K562 (cell line): ENCODE measurements at regions not wholly inside any gene's neighbourhood (a gene's known extent, or its start where the extent isn't known, plus 50 kb on each side); places are given as distances from the start of the nearest gene placed in this dataset.

Experiments used
- ATAC-seq: fragments of 200-7000 bp; cut with Tn5 transposase; 3 replicates; pipeline ENCODE4 v1.9.1; 2020; ENCODE audit warnings: moderate library complexity
- BruUV-seq: library from RNA; stranded (reverse); fragments of 400-500 nt; replicated peaks from 2 replicates; lab custom pipeline; 2021; lab: Mats Ljungman, UMichigan
- CTCF ChIA-PET: fragments of 300-600 bp; formaldehyde crosslinking; extraction: SDS; loops from one replicate; lab custom pipeline; 2021; ENCODE audit warnings: low intra/inter-chr PET ratio; lab: Yijun Ruan, JAX
- POLR2A ChIA-PET: fragments of 300-600, 350-650 bp; sonication (Branson Sonifier 250); formaldehyde crosslinking; extraction: SDS; loops from one replicate; lab custom pipeline; 2021; ENCODE audit warnings: antibody characterized with exemption, inconsistent platforms; lab: Yijun Ruan, JAX
- DNase-seq, 4 experiments: peaks; one replicate each; pipeline versions ENCODE4 v3.0.0 to v3.0.0-alpha.2; 2011 to 2018; ENCODE audit warnings: low spot score in 3 of 4, mixed read lengths in 3 of 4; ENCODE audit errors: extremely low read depth in 1 of 4
- FAIRE-seq: peaks from 2 replicates; lab custom pipeline; 2011; peaks lifted over from hg19 to GRCh38; lab: Jason Lieb, UNC
- H2AFZ ChIP-seq: 2 replicates; pipeline ENCODE4 v1.6.0; 2011; ENCODE audit warnings: low read depth, low read length, control low read depth, inconsistent platforms
- H3K27ac ChIP-seq: fragments of 200-600 bp; 3 replicates; pipeline ENCODE4 v1.8.0; 2011; ENCODE audit warnings: low read depth, mild to moderate bottlenecking, control low read depth, inconsistent platforms, low read length, moderate library complexity, mixed read lengths; ENCODE audit errors: extremely low read depth
- H3K27me3 ChIP-seq, 2 experiments: fragments of 300-600 bp in 1 of 2; 2 replicates in 1 of 2; 3 replicates in 1 of 2; pipeline versions ENCODE4 v1.6.0 to v1.8.0; 2011; ENCODE audit warnings: inconsistent platforms in 2 of 2, low read length in 2 of 2, mild to moderate bottlenecking in 1 of 2, mixed read lengths in 1 of 2, moderate library complexity in 1 of 2; ENCODE audit not compliant: control insufficient read depth in 2 of 2, insufficient read depth in 2 of 2
- H3K36me3 ChIP-seq: fragments of 300-600 bp; 3 replicates; pipeline ENCODE4 v1.8.0; 2011; ENCODE audit warnings: mild to moderate bottlenecking, low read length, inconsistent platforms; ENCODE audit not compliant: control insufficient read depth, insufficient read depth
- H3K4me1 ChIP-seq, 2 experiments: fragments of 200-600 bp in 1 of 2; replicated peaks in 1 of 2; 2 replicates in 1 of 2; 3 replicates in 1 of 2; pipeline versions ENCODE4 v1.5.1 to v1.8.0; 2011; ENCODE audit warnings: inconsistent platforms in 2 of 2, low read length in 2 of 2, mild to moderate bottlenecking in 1 of 2, mixed read lengths in 1 of 2, moderate library complexity in 1 of 2; ENCODE audit not compliant: control insufficient read depth in 2 of 2, insufficient read depth in 2 of 2
- H3K4me2 ChIP-seq: 2 replicates; pipeline ENCODE4 v1.6.1; 2011; ENCODE audit warnings: low read length, control low read depth, inconsistent platforms, mixed read lengths; ENCODE audit not compliant: insufficient read depth
- H3K4me3 ChIP-seq: fragments of 200-600 bp; sonication (generic), shearing (Covaris generic); 2 replicates; pipeline ENCODE4 v1.5.1; 2016; ENCODE audit warnings: control low read depth, inconsistent platforms
- H3K79me2 ChIP-seq: fragments of 200-600 bp; 3 replicates; pipeline ENCODE4 v1.8.0; 2011; ENCODE audit warnings: low read length, inconsistent platforms; ENCODE audit not compliant: control insufficient read depth, insufficient read depth
- H3K9ac ChIP-seq, 2 experiments: 2 replicates each; pipeline versions ENCODE4 v1.6.0 to v1.6.1; 2011; ENCODE audit warnings: low read depth in 2 of 2, low read length in 2 of 2, control low read depth in 1 of 2, inconsistent platforms in 1 of 2, mild to moderate bottlenecking in 1 of 2, mixed read lengths in 1 of 2; ENCODE audit not compliant: insufficient read depth in 1 of 2
- H3K9me1 ChIP-seq: one replicate; pipeline ENCODE4 v1.6.0; 2011; ENCODE audit warnings: inconsistent platforms, mild to moderate bottlenecking, low read length, moderate library complexity; ENCODE audit not compliant: control insufficient read depth, insufficient read depth
- H3K9me3 ChIP-seq: replicated peaks from 2 replicates; pipeline ENCODE4 v1.5.1; 2011; ENCODE audit warnings: low read depth, low read length, inconsistent platforms; ENCODE audit not compliant: control insufficient read depth, insufficient read depth
- H4K20me1 ChIP-seq: replicated peaks from 2 replicates; pipeline ENCODE4 v1.6.1; 2011; ENCODE audit warnings: low read length, inconsistent platforms, mixed read lengths; ENCODE audit not compliant: control insufficient read depth, insufficient read depth
- ARID2 ChIP-seq: fragments of 450-650 bp; IDR thresholded peaks from 2 replicates; pipeline ENCODE4 v1.6.1; 2017; ENCODE audit warnings: antibody characterized with exemption, mild to moderate bottlenecking
- BRF1 ChIP-seq: IDR thresholded peaks from 3 replicates; pipeline ENCODE4 v1.6.1; 2011; ENCODE audit warnings: borderline replicate concordance, mild to moderate bottlenecking; ENCODE audit not compliant: insufficient read length; ENCODE audit errors: extremely low read depth
- CAMTA2 ChIP-seq: fragments of 250-450 bp; sonication (Bioruptor Pico); conservative IDR thresholded peaks from 2 replicates; pipeline ENCODE4 v1.5.1; 2022
- CHCHD3 ChIP-seq: fragments of 250-450 bp; sonication (Bioruptor Pico); IDR thresholded peaks from 2 replicates; pipeline ENCODE4 v2.1.2; 2022; ENCODE audit warnings: mild to moderate bottlenecking
- CHD4 ChIP-seq: fragments of 200-600 bp; sonication (generic); IDR thresholded peaks from 3 replicates; pipeline ENCODE4 v1.6.1; 2012; ENCODE audit warnings: low read depth, mild to moderate bottlenecking, mixed read lengths, low read length, inconsistent platforms; ENCODE audit not compliant: insufficient read depth, insufficient replicate concordance, poor library complexity, severe bottlenecking
- ELF2 ChIP-seq: fragments of 250-450 bp; sonication (Bioruptor Pico); IDR thresholded peaks from 2 replicates; pipeline ENCODE4 v1.5.0; 2021; ENCODE audit warnings: mild to moderate bottlenecking
- ETS2 ChIP-seq: IDR thresholded peaks from 2 replicates; pipeline ENCODE4 v1.6.1; 2016; ENCODE audit warnings: borderline replicate concordance, missing genetic modification characterization, mild to moderate bottlenecking, moderate library complexity, missing compliant biosample characterization; ENCODE audit not compliant: poor library complexity, severe bottlenecking
- HDAC3 ChIP-seq: fragments of 450-650 bp; IDR thresholded peaks from 2 replicates; pipeline ENCODE4 v1.6.1; 2018; ENCODE audit warnings: borderline replicate concordance, mild to moderate bottlenecking, moderate library complexity; ENCODE audit not compliant: partially characterized antibody
- MEF2A ChIP-seq: IDR thresholded peaks from 2 replicates; pipeline ENCODE4 v1.6.1; 2011; ENCODE audit warnings: low read depth, mild to moderate bottlenecking, low read length, moderate library complexity; ENCODE audit not compliant: control insufficient read depth
- PTRF ChIP-seq: fragments of 450-650 bp; IDR thresholded peaks from 2 replicates; pipeline ENCODE4 v1.6.1; 2016; ENCODE audit warnings: mild to moderate bottlenecking, missing genetic modification characterization, missing compliant biosample characterization
- SAP30 ChIP-seq: fragments of 200-600 bp; sonication (generic); IDR thresholded peaks from 2 replicates; pipeline ENCODE4 v1.6.1; 2012; ENCODE audit warnings: borderline replicate concordance, low read depth, mild to moderate bottlenecking, moderate library complexity, low read length, control low read depth, inconsistent platforms; ENCODE audit not compliant: insufficient read depth, poor library complexity, severe bottlenecking
- SMAD1 ChIP-seq: fragments of 150-350 bp; IDR thresholded peaks from 2 replicates; pipeline ENCODE4 v1.6.1; 2014; ENCODE audit warnings: low read length, low read depth; ENCODE audit not compliant: partially characterized antibody
- TFAM ChIP-seq: fragments of 250-450 bp; sonication (Bioruptor Pico); conservative IDR thresholded peaks from 2 replicates; pipeline ENCODE4 v1.5.0; 2021; ENCODE audit warnings: mild to moderate bottlenecking, moderate library complexity
- TGIF2 ChIP-seq: sonication (generic); formaldehyde crosslinking; IDR thresholded peaks from 2 replicates; pipeline ENCODE4 v1.8.1; 2022; ENCODE audit warnings: mild to moderate bottlenecking, missing genetic modification reagents, moderate library complexity
- ZBED1 ChIP-seq: IDR thresholded peaks from 2 replicates; pipeline ENCODE4 v1.6.1; 2014
- ZNF584 ChIP-seq: fragments of 200-800 bp; sonication (Bioruptor generic); IDR thresholded peaks from 2 replicates; pipeline ENCODE4 v1.6.1; 2016; ENCODE audit warnings: low read depth, mild to moderate bottlenecking, missing genetic modification characterization, missing compliant biosample characterization
- WGBS: fragments of 100-300 bp; shearing (Covaris generic); methylation state at CpG from one replicate; pipeline ENCODE4 v1.1.6; 2016; ENCODE audit warnings: low coverage, mixed read lengths; ENCODE audit not compliant: insufficient coverage; ENCODE audit errors: missing lambda C conversion rate; 5-methylcytosine and 5-hydroxymethylcytosine counted together
- in situ Hi-C: fragments of 300-500 bp; cut with MboI; formaldehyde crosslinking; loops from 4 replicates; pipeline ENCODE4 v1.15.0; 2018; ENCODE audit warnings: inconsistent platforms, mixed read lengths
- intact Hi-C: fragments of 100-400 bp; cut with micrococcal nuclease; formaldehyde crosslinking; loops from 2 replicates; pipeline ENCODE4 v1.14.2; 2022
- TF ChIP-seq, protein P1 (sequence below): fragments of 450-650 bp; IDR thresholded peaks from 2 replicates; pipeline ENCODE4 v1.6.1; 2016; ENCODE audit warnings: mild to moderate bottlenecking
- TF ChIP-seq, protein P2 (sequence below): sonication (generic); formaldehyde crosslinking; IDR thresholded peaks from 2 replicates; pipeline ENCODE4 v1.8.0; 2023; ENCODE audit warnings: mild to moderate bottlenecking, missing genetic modification reagents

DNA sequence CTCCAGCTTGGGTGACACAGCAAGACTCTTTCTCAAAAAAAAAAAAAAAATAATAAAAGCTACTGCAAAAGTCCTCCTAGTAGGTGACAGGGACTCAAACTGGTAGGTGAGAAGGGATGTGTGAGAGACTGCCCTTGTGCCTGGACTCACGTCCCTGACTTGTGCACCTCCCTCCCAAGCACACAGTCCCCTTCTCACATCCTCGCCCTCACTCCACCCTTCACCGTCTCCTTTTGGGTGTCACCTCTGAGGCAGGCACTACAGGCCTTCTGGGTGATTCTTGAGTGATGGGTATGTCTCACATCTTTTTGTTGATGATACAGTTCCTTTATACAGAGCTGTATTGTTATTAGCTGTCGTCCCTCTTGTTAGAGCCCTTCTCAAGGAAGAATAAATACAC is 170.5 kb downstream of the TM9SF2 start:
- intact Hi-C loops (no loop called here), in situ Hi-C loops (loop anchor here (25.0 kb wide), 2 partner anchors 566 to 866 kb away; no protein-coding TSS in a partner anchor)
- Histone ChIP-seq H3K79me2 (no peaks in the 10 kb centered on the region), H3K27ac (no peak overlapping the region), H3K9ac (no peak overlapping the region), H3K36me3 (no peaks in the 10 kb centered on the region), H3K4me1 (no peaks in the 10 kb centered on the region), H3K9me3 (no peaks in the 10 kb centered on the region), H3K27me3 (peaks cover 0 to 10% of the 10 kb centered on the region in 2 experiments; a peak in 2 of 5 replicates), H3K4me3 (no peak overlapping the region), H2AFZ (no peak overlapping the region), H3K4me2 (no peak overlapping the region), H4K20me1 (0 out of 2 replicates have a peak, but pooled peaks cover 5% of the 10 kb centered on the region), H3K9me1 (no peaks in the 10 kb centered on the region)
- no peak for FAIRE-seq
- CTCF ChIA-PET, result no interaction called here
- BruUV-seq, result no TSS peak
- POLR2A ChIA-PET, result interaction anchor here (0.7 to 0.8 kb wide), 2 partner anchors 10 to 278 kb away, joined by 3 to 4 read pairs; no protein-coding TSS in a partner anchor
- no peak for ATAC-seq
- WGBS, result 0% methylated on average over 2 of the region's 4 CpGs
- DNase-seq, result no peak
- TF ChIP-seq MEF2A (no peak), ZNF584 (CRISPR knock-in tag) (no peak), SMAD1 (no peak), CHD4 (no peak), ELF2 (CRISPR knock-in tag) (no peak), ETS2 (tag) (no peak), BRF1 (no peak), SAP30 (no peak), CAMTA2 (no peak), TFAM (no peak), ARID2 (no peak), ZBED1 (no peak), TGIF2 (CRISPR knock-in tag) (no peak), HDAC3 (no peak), PTRF (no peak), CHCHD3 (CRISPR knock-in tag) (no peak)
- TF ChIP-seq, protein P1, sequence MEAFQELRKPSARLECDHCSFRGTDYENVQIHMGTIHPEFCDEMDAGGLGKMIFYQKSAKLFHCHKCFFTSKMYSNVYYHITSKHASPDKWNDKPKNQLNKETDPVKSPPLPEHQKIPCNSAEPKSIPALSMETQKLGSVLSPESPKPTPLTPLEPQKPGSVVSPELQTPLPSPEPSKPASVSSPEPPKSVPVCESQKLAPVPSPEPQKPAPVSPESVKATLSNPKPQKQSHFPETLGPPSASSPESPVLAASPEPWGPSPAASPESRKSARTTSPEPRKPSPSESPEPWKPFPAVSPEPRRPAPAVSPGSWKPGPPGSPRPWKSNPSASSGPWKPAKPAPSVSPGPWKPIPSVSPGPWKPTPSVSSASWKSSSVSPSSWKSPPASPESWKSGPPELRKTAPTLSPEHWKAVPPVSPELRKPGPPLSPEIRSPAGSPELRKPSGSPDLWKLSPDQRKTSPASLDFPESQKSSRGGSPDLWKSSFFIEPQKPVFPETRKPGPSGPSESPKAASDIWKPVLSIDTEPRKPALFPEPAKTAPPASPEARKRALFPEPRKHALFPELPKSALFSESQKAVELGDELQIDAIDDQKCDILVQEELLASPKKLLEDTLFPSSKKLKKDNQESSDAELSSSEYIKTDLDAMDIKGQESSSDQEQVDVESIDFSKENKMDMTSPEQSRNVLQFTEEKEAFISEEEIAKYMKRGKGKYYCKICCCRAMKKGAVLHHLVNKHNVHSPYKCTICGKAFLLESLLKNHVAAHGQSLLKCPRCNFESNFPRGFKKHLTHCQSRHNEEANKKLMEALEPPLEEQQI, result no peak
- TF ChIP-seq, protein P2, sequence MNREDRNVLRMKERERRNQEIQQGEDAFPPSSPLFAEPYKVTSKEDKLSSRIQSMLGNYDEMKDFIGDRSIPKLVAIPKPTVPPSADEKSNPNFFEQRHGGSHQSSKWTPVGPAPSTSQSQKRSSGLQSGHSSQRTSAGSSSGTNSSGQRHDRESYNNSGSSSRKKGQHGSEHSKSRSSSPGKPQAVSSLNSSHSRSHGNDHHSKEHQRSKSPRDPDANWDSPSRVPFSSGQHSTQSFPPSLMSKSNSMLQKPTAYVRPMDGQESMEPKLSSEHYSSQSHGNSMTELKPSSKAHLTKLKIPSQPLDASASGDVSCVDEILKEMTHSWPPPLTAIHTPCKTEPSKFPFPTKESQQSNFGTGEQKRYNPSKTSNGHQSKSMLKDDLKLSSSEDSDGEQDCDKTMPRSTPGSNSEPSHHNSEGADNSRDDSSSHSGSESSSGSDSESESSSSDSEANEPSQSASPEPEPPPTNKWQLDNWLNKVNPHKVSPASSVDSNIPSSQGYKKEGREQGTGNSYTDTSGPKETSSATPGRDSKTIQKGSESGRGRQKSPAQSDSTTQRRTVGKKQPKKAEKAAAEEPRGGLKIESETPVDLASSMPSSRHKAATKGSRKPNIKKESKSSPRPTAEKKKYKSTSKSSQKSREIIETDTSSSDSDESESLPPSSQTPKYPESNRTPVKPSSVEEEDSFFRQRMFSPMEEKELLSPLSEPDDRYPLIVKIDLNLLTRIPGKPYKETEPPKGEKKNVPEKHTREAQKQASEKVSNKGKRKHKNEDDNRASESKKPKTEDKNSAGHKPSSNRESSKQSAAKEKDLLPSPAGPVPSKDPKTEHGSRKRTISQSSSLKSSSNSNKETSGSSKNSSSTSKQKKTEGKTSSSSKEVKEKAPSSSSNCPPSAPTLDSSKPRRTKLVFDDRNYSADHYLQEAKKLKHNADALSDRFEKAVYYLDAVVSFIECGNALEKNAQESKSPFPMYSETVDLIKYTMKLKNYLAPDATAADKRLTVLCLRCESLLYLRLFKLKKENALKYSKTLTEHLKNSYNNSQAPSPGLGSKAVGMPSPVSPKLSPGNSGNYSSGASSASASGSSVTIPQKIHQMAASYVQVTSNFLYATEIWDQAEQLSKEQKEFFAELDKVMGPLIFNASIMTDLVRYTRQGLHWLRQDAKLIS, result no peak
